Left hindlimb (tissue), 1 donor: ENCODE measurements at regions not wholly inside any gene's neighbourhood (a gene's known extent, or its start where the extent isn't known, plus 50 kb on each side); places are given as distances from the start of the nearest gene placed in this dataset.
"Not testable (repeated sequence)": the region's sequence is repeated elsewhere in the genome, so short reads cannot be mapped to it uniquely, and the experiment has no call there.

Experiments
- DNase-seq: peaks from one replicate; pipeline ENCODE4 v3.0.0-alpha.2; 2018

- not testable (repeated sequence) for DNase-seq
Measured at GRCh38 chr16:58992755-58993154, 258.6 kb upstream of the GOT2 start.

GRCh38 chr16:58983181-58983965 is 249.3 kb upstream of the GOT2 start:
- DNase-seq: not testable (repeated sequence)

- no peak for DNase-seq
Measured at GRCh38 chr16:58970775-58971174, 236.7 kb upstream of the GOT2 start.

- DNase-seq: no peak
Measured at GRCh38 chr16:58963479-58963878, 229.4 kb upstream of the GOT2 start.

GRCh38 chr16:58962811-58963210 is 228.7 kb upstream of the GOT2 start:
- DNase-seq: no peak

GRCh38 chr16:58960484-58960883 is 226.4 kb upstream of the GOT2 start:
- DNase-seq: no peak

- DNase-seq: no peak
Measured at GRCh38 chr16:58960034-58960433, 225.9 kb upstream of the GOT2 start.

- DNase-seq: no peak
Measured at GRCh38 chr16:58958749-58959148, 224.6 kb upstream of the GOT2 start.

GRCh38 chr16:58948244-58948643 is 214.1 kb upstream of the GOT2 start:
- no peak for DNase-seq

- DNase-seq: no peak
Measured at GRCh38 chr16:58940609-58941008, 206.5 kb upstream of the GOT2 start.

- no peak for DNase-seq
Measured at GRCh38 chr16:58938811-58939210, 204.7 kb upstream of the GOT2 start.

GRCh38 chr16:58937661-58938060 is 203.5 kb upstream of the GOT2 start:
- no peak for DNase-seq

GRCh38 chr16:58933186-58933585 is 199.1 kb upstream of the GOT2 start:
- no peak for DNase-seq

GRCh38 chr16:58931436-58931835 is 197.3 kb upstream of the GOT2 start:
- no peak for DNase-seq

- no peak for DNase-seq
Measured at GRCh38 chr16:58923094-58923493, 189.0 kb upstream of the GOT2 start.

GRCh38 chr16:58913456-58913855 is 179.3 kb upstream of the GOT2 start:
- no peak for DNase-seq

GRCh38 chr16:58912571-58912970 is 178.5 kb upstream of the GOT2 start:
- no peak for DNase-seq

GRCh38 chr16:58906981-58907715 is 173.0 kb upstream of the GOT2 start:
- no peak for DNase-seq

- no peak for DNase-seq
Measured at GRCh38 chr16:58904291-58904690, 170.2 kb upstream of the GOT2 start.

GRCh38 chr16:58889516-58889915 is 155.4 kb upstream of the GOT2 start:
- DNase-seq: no peak

- no peak for DNase-seq
Measured at GRCh38 chr16:58885528-58886170, 151.5 kb upstream of the GOT2 start.

- DNase-seq: no peak
Measured at GRCh38 chr16:58884141-58884540, 150.0 kb upstream of the GOT2 start.

- no peak for DNase-seq
Measured at GRCh38 chr16:58883131-58883530, 149.0 kb upstream of the GOT2 start.

- DNase-seq: no peak
Measured at GRCh38 chr16:58882292-58882691, 148.2 kb upstream of the GOT2 start.
